K562 (cell line): ENCODE measurements at regions not wholly inside any gene's neighbourhood (a gene's known extent, or its start where the extent isn't known, plus 50 kb on each side); places are given as distances from the start of the nearest gene placed in this dataset.

Experiments used
- ATAC-seq: fragments of 200-7000 bp; cut with Tn5 transposase; 3 replicates; pipeline ENCODE4 v1.9.1; 2020; ENCODE audit warnings: moderate library complexity
- BruUV-seq: library from RNA; stranded (reverse); fragments of 400-500 nt; replicated peaks from 2 replicates; lab custom pipeline; 2021; lab: Mats Ljungman, UMichigan
- CTCF ChIA-PET: fragments of 300-600 bp; formaldehyde crosslinking; extraction: SDS; loops from one replicate; lab custom pipeline; 2021; ENCODE audit warnings: low intra/inter-chr PET ratio; lab: Yijun Ruan, JAX
- POLR2A ChIA-PET: fragments of 300-600, 350-650 bp; sonication (Branson Sonifier 250); formaldehyde crosslinking; extraction: SDS; loops from one replicate; lab custom pipeline; 2021; ENCODE audit warnings: antibody characterized with exemption, inconsistent platforms; lab: Yijun Ruan, JAX
- DNase-seq, 4 experiments: peaks; one replicate each; pipeline versions ENCODE4 v3.0.0 to v3.0.0-alpha.2; 2011 to 2018; ENCODE audit warnings: low spot score in 3 of 4, mixed read lengths in 3 of 4; ENCODE audit errors: extremely low read depth in 1 of 4
- FAIRE-seq: peaks from 2 replicates; lab custom pipeline; 2011; peaks lifted over from hg19 to GRCh38; lab: Jason Lieb, UNC
- H2AFZ ChIP-seq: 2 replicates; pipeline ENCODE4 v1.6.0; 2011; ENCODE audit warnings: low read depth, low read length, control low read depth, inconsistent platforms
- H3K27ac ChIP-seq: fragments of 200-600 bp; 3 replicates; pipeline ENCODE4 v1.8.0; 2011; ENCODE audit warnings: low read depth, mild to moderate bottlenecking, control low read depth, inconsistent platforms, low read length, moderate library complexity, mixed read lengths; ENCODE audit errors: extremely low read depth
- H3K27me3 ChIP-seq, 2 experiments: fragments of 300-600 bp in 1 of 2; 2 replicates in 1 of 2; 3 replicates in 1 of 2; pipeline versions ENCODE4 v1.6.0 to v1.8.0; 2011; ENCODE audit warnings: inconsistent platforms in 2 of 2, low read length in 2 of 2, mild to moderate bottlenecking in 1 of 2, mixed read lengths in 1 of 2, moderate library complexity in 1 of 2; ENCODE audit not compliant: control insufficient read depth in 2 of 2, insufficient read depth in 2 of 2
- H3K36me3 ChIP-seq: fragments of 300-600 bp; 3 replicates; pipeline ENCODE4 v1.8.0; 2011; ENCODE audit warnings: mild to moderate bottlenecking, low read length, inconsistent platforms; ENCODE audit not compliant: control insufficient read depth, insufficient read depth
- H3K4me1 ChIP-seq, 2 experiments: fragments of 200-600 bp in 1 of 2; replicated peaks in 1 of 2; 2 replicates in 1 of 2; 3 replicates in 1 of 2; pipeline versions ENCODE4 v1.5.1 to v1.8.0; 2011; ENCODE audit warnings: inconsistent platforms in 2 of 2, low read length in 2 of 2, mild to moderate bottlenecking in 1 of 2, mixed read lengths in 1 of 2, moderate library complexity in 1 of 2; ENCODE audit not compliant: control insufficient read depth in 2 of 2, insufficient read depth in 2 of 2
- H3K4me2 ChIP-seq: 2 replicates; pipeline ENCODE4 v1.6.1; 2011; ENCODE audit warnings: low read length, control low read depth, inconsistent platforms, mixed read lengths; ENCODE audit not compliant: insufficient read depth
- H3K4me3 ChIP-seq: fragments of 200-600 bp; sonication (generic), shearing (Covaris generic); 2 replicates; pipeline ENCODE4 v1.5.1; 2016; ENCODE audit warnings: control low read depth, inconsistent platforms
- H3K79me2 ChIP-seq: fragments of 200-600 bp; 3 replicates; pipeline ENCODE4 v1.8.0; 2011; ENCODE audit warnings: low read length, inconsistent platforms; ENCODE audit not compliant: control insufficient read depth, insufficient read depth
- H3K9ac ChIP-seq, 2 experiments: 2 replicates each; pipeline versions ENCODE4 v1.6.0 to v1.6.1; 2011; ENCODE audit warnings: low read depth in 2 of 2, low read length in 2 of 2, control low read depth in 1 of 2, inconsistent platforms in 1 of 2, mild to moderate bottlenecking in 1 of 2, mixed read lengths in 1 of 2; ENCODE audit not compliant: insufficient read depth in 1 of 2
- H3K9me1 ChIP-seq: one replicate; pipeline ENCODE4 v1.6.0; 2011; ENCODE audit warnings: inconsistent platforms, mild to moderate bottlenecking, low read length, moderate library complexity; ENCODE audit not compliant: control insufficient read depth, insufficient read depth
- H3K9me3 ChIP-seq: replicated peaks from 2 replicates; pipeline ENCODE4 v1.5.1; 2011; ENCODE audit warnings: low read depth, low read length, inconsistent platforms; ENCODE audit not compliant: control insufficient read depth, insufficient read depth
- H4K20me1 ChIP-seq: replicated peaks from 2 replicates; pipeline ENCODE4 v1.6.1; 2011; ENCODE audit warnings: low read length, inconsistent platforms, mixed read lengths; ENCODE audit not compliant: control insufficient read depth, insufficient read depth
- ARID4B ChIP-seq: sonication (generic); formaldehyde crosslinking; IDR thresholded peaks from 2 replicates; pipeline ENCODE4 v1.8.0; 2022; ENCODE audit warnings: mild to moderate bottlenecking, missing genetic modification reagents
- FOXJ3 ChIP-seq: sonication (generic); formaldehyde crosslinking; IDR thresholded peaks from 2 replicates; pipeline ENCODE4 v1.4.0; 2020; ENCODE audit warnings: mild to moderate bottlenecking, missing genetic modification reagents
- SP2 ChIP-seq: IDR thresholded peaks from 2 replicates; pipeline ENCODE4 v1.6.1; 2011; ENCODE audit warnings: mild to moderate bottlenecking, low read depth, low read length, moderate library complexity; ENCODE audit not compliant: poor library complexity, severe bottlenecking; ENCODE audit errors: extremely low read depth
- TCFL5 ChIP-seq: fragments of 250-450 bp; sonication (Bioruptor Pico); conservative IDR thresholded peaks from 2 replicates; pipeline ENCODE4 v1.6.1; 2021; ENCODE audit warnings: mild to moderate bottlenecking, moderate library complexity, matching md5 sums
- ZNF395 ChIP-seq: fragments of 200-800 bp; sonication (Bioruptor generic); IDR thresholded peaks from 2 replicates; pipeline ENCODE4 v1.6.1; 2017; ENCODE audit warnings: missing genetic modification characterization, missing compliant biosample characterization
- WGBS: fragments of 100-300 bp; shearing (Covaris generic); methylation state at CpG from one replicate; pipeline ENCODE4 v1.1.6; 2016; ENCODE audit warnings: low coverage, mixed read lengths; ENCODE audit not compliant: insufficient coverage; ENCODE audit errors: missing lambda C conversion rate; 5-methylcytosine and 5-hydroxymethylcytosine counted together
- in situ Hi-C: fragments of 300-500 bp; cut with MboI; formaldehyde crosslinking; loops from 4 replicates; pipeline ENCODE4 v1.15.0; 2018; ENCODE audit warnings: inconsistent platforms, mixed read lengths
- intact Hi-C: fragments of 100-400 bp; cut with micrococcal nuclease; formaldehyde crosslinking; loops from 2 replicates; pipeline ENCODE4 v1.14.2; 2022
- TF ChIP-seq, protein P1 (sequence below), 2 experiments: fragments of 450-650 bp; IDR thresholded peaks; 2 replicates each; pipeline ENCODE4 v1.6.1; 2016; ENCODE audit warnings: mild to moderate bottlenecking in 2 of 2, borderline replicate concordance in 1 of 2, low read depth in 1 of 2, moderate library complexity in 1 of 2

GRCh38 chr2:851078-851477 lies 99.6 kb upstream of the SNTG2 start:
- BruUV-seq, result no TSS peak
- no peaks in the 10 kb centered on the region for H3K9me1 ChIP-seq
- H3K4me3 ChIP-seq, result no peak overlapping the region
- no peak for FAIRE-seq
- H2AFZ ChIP-seq, result no peak overlapping the region
- in situ Hi-C loops (no loop called here), intact Hi-C loops (loop anchor here (5.0 kb wide), 1 partner anchor 291 kb away; no protein-coding TSS in a partner anchor)
- H3K4me2 ChIP-seq, result no peak overlapping the region
- 0% methylated on average over 3 of the region's 3 CpGs for WGBS
- no peak overlapping the region for H3K9ac ChIP-seq
- H3K36me3 ChIP-seq, result no peaks in the 10 kb centered on the region
- no peaks in the 10 kb centered on the region for H4K20me1 ChIP-seq
- no peaks in the 10 kb centered on the region for H3K9me3 ChIP-seq
- no peak for ATAC-seq
- H3K79me2 ChIP-seq, result no peaks in the 10 kb centered on the region
- H3K4me1 ChIP-seq, result no peaks in the 10 kb centered on the region
- H3K27me3 ChIP-seq, result peaks cover 6 to 25% of the 10 kb centered on the region in 2 experiments; a peak in 4 of 5 replicates
- DNase-seq, result no peak
- no peak overlapping the region for H3K27ac ChIP-seq
- ChIA-PET POLR2A (no interaction called here), CTCF (no interaction called here)
- TF ChIP-seq TCFL5, result no peak
- TF ChIP-seq, protein P1, sequence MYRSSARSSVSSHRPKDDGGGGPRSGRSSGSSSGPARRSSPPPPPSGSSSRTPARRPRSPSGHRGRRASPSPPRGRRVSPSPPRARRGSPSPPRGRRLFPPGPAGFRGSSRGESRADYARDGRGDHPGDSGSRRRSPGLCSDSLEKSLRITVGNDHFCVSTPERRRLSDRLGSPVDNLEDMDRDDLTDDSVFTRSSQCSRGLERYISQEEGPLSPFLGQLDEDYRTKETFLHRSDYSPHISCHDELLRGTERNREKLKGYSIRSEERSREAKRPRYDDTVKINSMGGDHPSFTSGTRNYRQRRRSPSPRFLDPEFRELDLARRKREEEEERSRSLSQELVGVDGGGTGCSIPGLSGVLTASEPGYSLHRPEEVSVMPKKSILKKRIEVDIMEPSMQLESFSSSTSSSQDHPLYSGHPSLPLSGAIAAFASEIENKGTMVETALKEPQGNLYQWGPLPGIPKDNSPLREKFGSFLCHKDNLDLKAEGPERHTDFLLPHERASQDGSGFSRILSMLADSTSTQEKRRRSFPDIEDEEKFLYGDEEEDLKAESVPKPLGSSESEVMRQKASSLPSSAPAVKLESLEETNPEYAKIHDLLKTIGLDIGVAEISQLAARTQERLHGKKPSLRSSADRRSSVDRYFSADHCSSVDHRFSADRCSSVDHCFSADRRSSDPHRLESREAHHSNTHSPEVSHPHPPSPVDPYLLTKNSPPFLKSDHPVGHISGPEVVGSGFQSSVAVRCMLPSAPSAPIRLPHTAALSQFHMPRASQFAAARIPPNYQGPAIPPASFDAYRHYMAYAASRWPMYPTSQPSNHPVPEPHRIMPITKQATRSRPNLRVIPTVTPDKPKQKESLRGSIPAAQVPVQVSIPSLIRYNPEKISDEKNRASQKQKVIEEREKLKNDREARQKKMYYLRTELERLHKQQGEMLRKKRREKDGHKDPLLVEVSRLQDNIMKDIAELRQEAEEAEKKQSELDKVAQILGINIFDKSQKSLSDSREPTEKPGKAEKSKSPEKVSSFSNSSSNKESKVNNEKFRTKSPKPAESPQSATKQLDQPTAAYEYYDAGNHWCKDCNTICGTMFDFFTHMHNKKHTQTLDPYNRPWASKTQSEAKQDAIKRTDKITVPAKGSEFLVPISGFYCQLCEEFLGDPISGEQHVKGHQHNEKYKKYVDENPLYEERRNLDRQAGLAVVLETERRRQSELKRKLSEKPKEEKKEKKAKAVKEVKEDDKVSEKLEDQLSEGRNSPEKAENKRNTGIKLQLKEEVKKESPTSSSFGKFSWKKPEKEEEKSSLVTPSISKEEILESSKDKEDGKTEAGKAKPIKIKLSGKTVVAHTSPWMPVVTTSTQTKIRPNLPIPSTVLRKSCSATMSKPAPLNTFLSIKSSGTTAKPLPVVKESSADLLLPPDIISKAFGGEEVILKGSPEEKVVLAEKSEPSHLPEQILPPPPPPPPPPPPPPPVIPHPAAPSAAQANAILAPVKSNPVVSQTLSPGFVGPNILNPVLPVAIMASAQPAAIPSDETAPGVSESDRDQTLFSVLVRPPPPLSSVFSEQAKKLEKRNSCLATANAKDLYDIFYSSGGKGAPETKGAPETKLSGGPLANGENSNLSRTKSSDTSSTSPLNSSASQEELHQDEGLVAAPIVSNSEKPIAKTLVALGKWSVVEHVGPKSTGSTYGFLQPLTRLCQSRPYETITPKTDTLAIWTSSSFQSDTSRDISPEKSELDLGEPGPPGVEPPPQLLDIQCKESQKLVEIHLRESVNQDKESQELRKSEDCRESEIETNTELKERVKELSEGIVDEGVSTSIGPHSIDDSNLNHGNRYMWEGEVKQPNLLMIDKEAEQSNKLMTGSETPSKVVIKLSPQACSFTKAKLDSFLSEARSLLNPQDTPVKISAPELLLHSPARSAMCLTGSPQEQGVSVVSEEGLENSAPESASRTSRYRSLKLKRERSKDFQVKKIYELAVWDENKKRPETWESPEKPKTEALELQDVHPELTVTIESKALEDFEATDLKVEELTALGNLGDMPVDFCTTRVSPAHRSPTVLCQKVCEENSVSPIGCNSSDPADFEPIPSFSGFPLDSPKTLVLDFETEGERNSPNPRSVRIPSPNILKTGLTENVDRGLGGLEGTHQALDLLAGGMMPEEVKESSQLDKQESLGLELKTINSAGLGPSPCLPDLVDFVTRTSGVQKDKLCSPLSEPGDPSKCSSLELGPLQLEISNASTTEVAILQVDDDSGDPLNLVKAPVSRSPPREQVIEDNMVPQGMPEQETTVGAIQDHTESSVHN (IDR thresholded peaks at IDR 0.05; ENCODE audit: borderline replicate concordance in 1 of 2, low read depth in 1 of 2), result no peak
- TF ChIP-seq ZNF395, result no peak
- no peak for TF ChIP-seq FOXJ3 (CRISPR knock-in tag)
- no peak for TF ChIP-seq ARID4B (CRISPR knock-in tag)
- no peak for TF ChIP-seq SP2
